Mesodermal cell (in vitro differentiated cells): ENCODE measurements at regions not wholly inside any gene's neighbourhood (a gene's known extent, or its start where the extent isn't known, plus 50 kb on each side); places are given as distances from the start of the nearest gene placed in this dataset.

Experiments used
- H3K27ac ChIP-seq: 2 replicates; pipeline ENCODE4 v1.7.0; 2013; ENCODE audit warnings: mild to moderate bottlenecking, low read depth, low read length, moderate library complexity; ENCODE audit not compliant: severe bottlenecking
- H3K36me3 ChIP-seq: 2 replicates; pipeline ENCODE4 v1.7.1; 2013; ENCODE audit warnings: mild to moderate bottlenecking, low read length, moderate library complexity; ENCODE audit not compliant: control insufficient read depth, insufficient read depth
- H3K4me1 ChIP-seq: one replicate; pipeline ENCODE4 v1.7.1; 2013; ENCODE audit warnings: mild to moderate bottlenecking, low read length; ENCODE audit not compliant: insufficient read depth, control insufficient read depth, poor library complexity, severe bottlenecking
- H3K4me3 ChIP-seq: 2 replicates; pipeline ENCODE4 v1.7.0; 2013; ENCODE audit warnings: low read length, control low read depth, mild to moderate bottlenecking; ENCODE audit not compliant: insufficient read depth, poor library complexity, severe bottlenecking; ENCODE audit errors: extremely low read depth
- H3K9me3 ChIP-seq: 2 replicates; pipeline ENCODE4 v1.7.1; 2013; ENCODE audit warnings: mild to moderate bottlenecking, low read length, moderate library complexity; ENCODE audit not compliant: control insufficient read depth
- WGBS, 2 experiments: methylation state at CpG; one replicate each; pipeline ENCODE4 v1.1.5; 2013; ENCODE audit warnings: missing lambda C conversion rate in 2 of 2; ENCODE audit not compliant: insufficient coverage in 2 of 2; 5-methylcytosine and 5-hydroxymethylcytosine counted together

GRCh38 chr7:132072873-132073272, 503.4 kb downstream of the PLXNA4 start:
- Histone ChIP-seq H3K27ac (no peak overlapping the region), H3K4me1 (peaks cover 15% of the 10 kb centered on the region), H3K4me3 (no peak overlapping the region), H3K36me3 (no peaks in the 10 kb centered on the region), H3K9me3 (no peaks in the 10 kb centered on the region)

DNA sequence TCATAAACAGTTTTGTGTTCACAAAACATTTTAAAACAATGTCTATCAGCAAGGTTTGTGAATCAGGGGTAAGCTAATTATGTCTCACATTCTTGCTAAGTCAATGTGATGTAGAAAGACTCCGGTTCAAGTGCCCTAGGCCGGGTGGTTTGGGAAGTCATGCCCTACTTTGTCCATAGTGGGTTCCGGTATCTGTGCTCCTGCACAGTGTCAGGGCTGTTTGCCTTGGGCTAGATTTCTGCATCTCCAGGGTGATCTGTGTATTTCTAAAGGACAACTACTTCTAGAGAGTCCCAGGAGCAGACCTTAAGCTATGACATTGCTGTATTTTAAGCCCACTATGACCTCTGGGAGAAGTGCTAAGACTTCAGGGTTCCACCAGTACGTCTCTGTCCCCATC, 504.1 kb downstream of the PLXNA4 start:
- Histone ChIP-seq H3K9me3 (no peaks in the 10 kb centered on the region), H3K4me1 (peaks cover 16% of the 10 kb centered on the region), H3K4me3 (no peak overlapping the region), H3K36me3 (no peaks in the 10 kb centered on the region), H3K27ac (no peak overlapping the region)
- 79 to 94% methylated on average over 2 to 4 of the region's 4 CpGs for WGBS, 2 experiments

GRCh38 chr7:132069306-132069705, 507.0 kb downstream of the PLXNA4 start:
- H3K27ac ChIP-seq: no peak overlapping the region
- H3K4me3 ChIP-seq: no peak overlapping the region
- no peaks in the 10 kb centered on the region for H3K9me3 ChIP-seq
- no peaks in the 10 kb centered on the region for H3K36me3 ChIP-seq
- H3K4me1 ChIP-seq: peaks cover 27% of the 10 kb centered on the region
- 62 to 80% methylated on average over 1 to 2 of the region's 4 CpGs for WGBS, 2 experiments

DNA sequence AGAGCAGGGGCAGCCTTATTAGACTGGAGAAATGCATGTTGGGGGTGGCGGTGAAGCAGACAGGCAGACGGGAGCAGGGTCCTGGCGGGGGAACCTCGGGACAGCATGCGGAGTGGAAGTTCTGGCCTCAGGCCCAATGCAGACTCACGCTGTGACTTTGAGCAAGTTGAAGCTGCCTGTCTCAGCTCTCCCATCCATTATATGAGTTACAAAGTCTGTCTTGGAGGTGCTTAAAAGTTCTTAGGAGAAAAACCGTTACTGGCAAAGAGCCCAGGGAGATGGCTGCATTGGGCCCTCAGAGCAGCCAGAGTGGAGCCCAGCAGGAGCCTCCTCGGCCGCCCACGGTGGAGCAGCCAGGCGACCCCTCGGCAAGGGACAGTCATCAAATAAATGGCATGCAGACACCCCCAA, 509.5 kb downstream of the PLXNA4 start:
- WGBS, 2 experiments: 63 to 70% methylated on average over 10 to 11 of the region's 12 CpGs
- H3K36me3 ChIP-seq: no peaks in the 10 kb centered on the region
- no peak overlapping the region for H3K4me3 ChIP-seq
- H3K4me1 ChIP-seq: peaks cover 27% of the 10 kb centered on the region
- H3K27ac ChIP-seq: peak overlapping the region; percentile 81
- no peaks in the 10 kb centered on the region for H3K9me3 ChIP-seq

- Histone ChIP-seq H3K4me3 (no peak overlapping the region), H3K9me3 (no peaks in the 10 kb centered on the region), H3K27ac (peak overlapping the region; percentile 81), H3K36me3 (no peaks in the 10 kb centered on the region), H3K4me1 (peaks cover 27% of the 10 kb centered on the region)
- 80 to 83% methylated on average over 3 to 5 of the region's 5 CpGs for WGBS, 2 experiments
Measured at GRCh38 chr7:132065989-132066603, 509.7 kb upstream of the PODXL start.

DNA sequence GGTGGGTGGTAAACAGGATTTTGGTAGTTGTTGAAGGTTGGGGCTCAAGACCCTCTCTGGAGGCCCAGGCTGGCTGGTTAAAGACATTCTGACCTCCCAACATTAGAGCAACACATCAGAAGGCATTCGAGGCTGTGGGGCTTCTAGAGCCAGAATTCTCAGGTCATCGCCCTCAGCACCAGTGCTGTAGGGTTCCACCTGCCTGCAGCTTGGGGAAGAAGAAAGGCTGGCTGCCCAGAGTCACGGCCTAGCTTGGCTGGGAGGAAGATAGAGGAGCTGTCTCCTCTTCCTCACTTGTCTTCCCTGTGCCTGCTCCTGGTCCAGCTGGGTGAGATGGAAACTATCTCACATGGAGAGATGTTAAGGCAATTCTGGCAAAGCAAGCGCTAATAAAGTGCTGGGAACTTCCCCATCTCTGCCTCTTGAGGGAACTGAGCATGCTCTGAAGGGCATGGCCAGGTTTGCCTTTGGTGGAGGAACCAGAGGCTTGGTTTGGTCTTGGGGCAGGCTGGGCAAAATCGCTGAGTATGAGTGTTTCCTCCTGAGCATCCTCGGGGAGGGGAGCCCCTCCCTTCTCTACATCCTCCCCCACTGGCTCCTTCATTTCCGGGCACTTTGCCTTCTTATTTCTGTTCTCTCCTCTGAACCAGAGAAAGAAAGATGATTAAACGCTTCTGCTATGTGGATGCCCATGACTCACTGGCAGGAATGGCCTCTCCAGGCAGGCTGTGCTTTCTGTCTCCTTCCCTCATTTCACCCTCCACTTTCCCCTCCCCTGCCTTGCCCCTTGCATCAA, 509.0 kb upstream of the PODXL start:
- Histone ChIP-seq H3K4me1 (peaks cover 27% of the 10 kb centered on the region), H3K4me3 (no peak overlapping the region), H3K27ac (peak overlapping the region; percentile 81), H3K9me3 (no peaks in the 10 kb centered on the region), H3K36me3 (no peaks in the 10 kb centered on the region)
- 46 to 61% methylated on average over 2 to 5 of the region's 8 CpGs for WGBS, 2 experiments

DNA sequence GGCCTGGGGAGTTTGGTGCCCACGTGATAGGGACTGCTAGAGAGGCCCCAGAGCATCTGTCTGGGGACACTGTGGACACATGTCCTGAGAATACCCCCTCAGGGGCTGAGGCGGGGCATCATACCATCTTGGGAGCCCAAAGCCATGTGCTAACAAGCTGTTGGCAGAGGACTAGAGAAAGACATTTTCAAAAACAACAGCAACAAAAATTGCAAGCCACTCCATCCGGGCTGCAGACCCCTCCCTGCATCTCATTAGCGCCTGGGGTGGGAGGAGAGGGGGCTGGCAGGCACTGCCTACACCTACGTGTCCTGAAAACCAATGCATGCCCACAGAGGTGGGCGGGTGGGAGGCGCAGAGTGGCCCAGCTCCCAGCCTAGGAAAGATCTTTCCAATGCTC, 507.4 kb upstream of the PODXL start:
- Histone ChIP-seq H3K27ac (no peak overlapping the region), H3K9me3 (no peaks in the 10 kb centered on the region), H3K36me3 (no peaks in the 10 kb centered on the region), H3K4me3 (no peak overlapping the region), H3K4me1 (peaks cover 24% of the 10 kb centered on the region)
- 88 to 93% methylated on average over 5 of the region's 7 CpGs for WGBS, 2 experiments

DNA sequence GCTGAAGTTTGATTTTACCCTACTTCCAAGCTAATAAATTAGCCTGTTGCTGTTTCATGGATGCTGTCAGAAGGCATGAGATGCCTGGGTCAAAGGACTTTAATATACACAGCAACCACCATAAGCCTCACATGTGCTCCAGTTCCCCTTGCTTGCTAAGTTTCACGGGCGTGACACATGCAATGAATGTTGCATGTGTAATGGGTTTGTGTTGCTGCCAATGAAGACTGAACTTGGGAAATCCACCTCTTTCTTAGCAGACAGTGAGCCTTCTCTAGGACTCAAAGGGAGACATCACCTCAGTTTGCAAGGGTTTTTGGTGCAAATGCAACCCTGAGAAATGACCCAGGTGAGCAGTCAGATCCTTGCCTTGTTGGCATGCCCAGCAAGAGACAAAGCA, 505.5 kb upstream of the PODXL start:
- H3K4me3 ChIP-seq: no peak overlapping the region
- peaks cover 18% of the 10 kb centered on the region for H3K4me1 ChIP-seq
- no peak overlapping the region for H3K27ac ChIP-seq
- peaks cover 3% of the 10 kb centered on the region for H3K9me3 ChIP-seq
- WGBS, 2 experiments: no CpG with 5 or more reads among the region's 2 CpGs
- H3K36me3 ChIP-seq: no peaks in the 10 kb centered on the region

DNA sequence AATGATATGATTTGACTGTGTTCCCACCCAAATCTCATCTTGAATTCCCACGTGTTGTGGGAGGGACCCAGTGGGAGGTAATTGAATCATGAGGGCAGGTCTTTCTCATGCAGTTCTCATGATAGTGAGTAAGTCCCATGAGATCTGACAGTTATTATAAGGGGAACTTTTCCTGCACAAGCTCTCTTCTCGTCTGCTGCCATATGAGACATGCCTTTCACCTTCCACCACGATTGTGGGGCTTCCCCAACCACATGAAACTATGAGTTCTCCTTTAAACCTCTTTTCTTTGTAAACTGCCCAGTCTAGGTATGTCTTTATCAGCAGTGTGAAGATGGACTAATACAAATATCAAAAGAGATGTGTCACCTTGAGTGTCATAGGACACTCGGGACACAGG, 502.7 kb upstream of the PODXL start:
- no peaks in the 10 kb centered on the region for H3K4me1 ChIP-seq
- 80 to 100% methylated on average over 1 to 2 of the region's 4 CpGs for WGBS, 2 experiments
- no peak overlapping the region for H3K4me3 ChIP-seq
- peaks cover 3% of the 10 kb centered on the region for H3K9me3 ChIP-seq
- H3K27ac ChIP-seq: no peak overlapping the region
- H3K36me3 ChIP-seq: no peaks in the 10 kb centered on the region

- Histone ChIP-seq H3K27ac (no peak overlapping the region), H3K9me3 (peaks cover 3% of the 10 kb centered on the region), H3K4me3 (no peak overlapping the region), H3K4me1 (no peaks in the 10 kb centered on the region), H3K36me3 (no peaks in the 10 kb centered on the region)
- WGBS, 2 experiments: 90% methylated on average over 5 to 8 of the region's 9 CpGs
Measured at GRCh38 chr7:132055336-132056120, 499.1 kb upstream of the PODXL start.
